Endothelial cell of umbilical vein (primary cell): ENCODE measurements at regions not wholly inside any gene's neighbourhood (a gene's known extent, or its start where the extent isn't known, plus 50 kb on each side); places are given as distances from the start of the nearest gene placed in this dataset.

Experiments used
- BruUV-seq: library from RNA; stranded (reverse); fragments of 400-500 nt; replicated peaks from 2 replicates; lab custom pipeline; 2021; lab: Mats Ljungman, UMichigan
- CTCF ChIA-PET: fragments of 300-600, 350-600 bp; sonication (Branson Sonifier 250); formaldehyde crosslinking; loops from one replicate; lab custom pipeline; 2021; ENCODE audit warnings: antibody characterized with exemption, inconsistent platforms; lab: Charles Lee
- POLR2A ChIA-PET: fragments of 300-600, 350-600 bp; sonication (Branson Sonifier 250); formaldehyde crosslinking; loops from one replicate; lab custom pipeline; 2021; ENCODE audit warnings: antibody characterized with exemption, inconsistent platforms; lab: Charles Lee
- DNase-seq: peaks from one replicate; pipeline ENCODE4 v3.0.0-alpha.2; 2011; ENCODE audit warnings: low read depth, low spot score
- FAIRE-seq: peaks from 2 replicates; lab custom pipeline; 2011; peaks lifted over from hg19 to GRCh38; lab: Jason Lieb, UNC
- H2AFZ ChIP-seq: 2 replicates; pipeline ENCODE4 v1.6.0; 2012; ENCODE audit warnings: low read depth, low read length, control low read depth, inconsistent platforms
- H3K27ac ChIP-seq: 2 replicates; pipeline ENCODE4 v1.5.1; 2011; ENCODE audit warnings: low read depth, mild to moderate bottlenecking, control low read depth, low read length, moderate library complexity; ENCODE audit not compliant: insufficient read depth
- H3K27me3 ChIP-seq, 2 experiments: 2 replicates each; pipeline versions ENCODE4 v1.6.0 to v1.6.1; 2011; ENCODE audit warnings: low read length in 2 of 2, mixed read lengths in 1 of 2; ENCODE audit not compliant: control insufficient read depth in 2 of 2, insufficient read depth in 2 of 2
- H3K36me3 ChIP-seq, 2 experiments: 2 replicates in 1 of 2; 3 replicates in 1 of 2; pipeline ENCODE4 v1.5.1; 2011; ENCODE audit warnings: low read length in 2 of 2, mild to moderate bottlenecking in 1 of 2, moderate library complexity in 1 of 2; ENCODE audit not compliant: control insufficient read depth in 2 of 2, insufficient read depth in 2 of 2; ENCODE audit errors: extremely low read depth in 1 of 2
- H3K4me1 ChIP-seq: 3 replicates; pipeline ENCODE4 v1.5.1; 2011; ENCODE audit warnings: mild to moderate bottlenecking, low read length; ENCODE audit not compliant: control insufficient read depth, insufficient read depth; ENCODE audit errors: extremely low read depth
- H3K4me2 ChIP-seq: 2 replicates; pipeline ENCODE4 v1.6.1; 2011; ENCODE audit warnings: low read length, control low read depth, mixed read lengths; ENCODE audit not compliant: insufficient read depth
- H3K4me3 ChIP-seq, 3 experiments: fragments of 200-600 bp in 1 of 3; sonication (generic), shearing (Covaris generic) in 1 of 3; replicated peaks in 1 of 3; 2 replicates each; pipeline ENCODE4 v1.5.1; 2011 to 2016; ENCODE audit warnings: control low read depth in 3 of 3, low read length in 3 of 3, mild to moderate bottlenecking in 2 of 3, inconsistent platforms in 1 of 3, low read depth in 1 of 3, moderate library complexity in 1 of 3; ENCODE audit not compliant: insufficient read depth in 1 of 3
- H3K79me2 ChIP-seq: 2 replicates; pipeline ENCODE4 v1.6.0; 2012; ENCODE audit warnings: low read length, inconsistent platforms; ENCODE audit not compliant: control insufficient read depth, insufficient read depth
- H3K9ac ChIP-seq: replicated peaks from 2 replicates; pipeline ENCODE3; 2011; ENCODE audit warnings: low read length, control low read depth; ENCODE audit not compliant: insufficient read depth; ENCODE audit errors: extremely low read depth
- H3K9me1 ChIP-seq: replicated peaks from 3 replicates; pipeline ENCODE4 v1.6.0; 2011; ENCODE audit warnings: mild to moderate bottlenecking, low read length; ENCODE audit not compliant: control insufficient read depth, insufficient read depth; ENCODE audit errors: extremely low read depth
- H3K9me3 ChIP-seq: replicated peaks from 2 replicates; pipeline ENCODE4 v1.5.1; 2012; ENCODE audit warnings: low read length, inconsistent platforms; ENCODE audit not compliant: control insufficient read depth, insufficient read depth
- H4K20me1 ChIP-seq: replicated peaks from 2 replicates; pipeline ENCODE3; 2011; ENCODE audit warnings: mild to moderate bottlenecking, low read length; ENCODE audit not compliant: control insufficient read depth, insufficient read depth; ENCODE audit errors: extremely low read depth
- EZH2 ChIP-seq: IDR thresholded peaks from 2 replicates; pipeline ENCODE4 v1.6.1; 2012; ENCODE audit warnings: borderline replicate concordance, low read depth, mild to moderate bottlenecking, moderate library complexity, low read length, inconsistent platforms; ENCODE audit not compliant: severe bottlenecking
- FOS ChIP-seq: IDR thresholded peaks from 2 replicates; pipeline ENCODE4 v1.6.1; 2011; ENCODE audit warnings: mild to moderate bottlenecking, low read length, moderate library complexity, borderline replicate concordance; ENCODE audit not compliant: insufficient read depth
- GATA2 ChIP-seq: IDR thresholded peaks from 2 replicates; pipeline ENCODE4 v1.7.0; 2011; ENCODE audit warnings: low read depth, mild to moderate bottlenecking, moderate library complexity, mixed read lengths, low read length; ENCODE audit not compliant: insufficient read length, insufficient read depth
- JUN ChIP-seq: IDR thresholded peaks from 2 replicates; pipeline ENCODE4 v1.6.1; 2011; ENCODE audit warnings: borderline replicate concordance, low read depth; ENCODE audit not compliant: insufficient read length, insufficient read depth
- MYC ChIP-seq: IDR thresholded peaks from one replicate; pipeline ENCODE4 v1.6.1; 2011; ENCODE audit warnings: mild to moderate bottlenecking, low read depth, low read length
- POLR2A ChIP-seq: IDR thresholded peaks from 2 replicates; pipeline ENCODE4 v1.6.1; 2012; ENCODE audit warnings: low read depth, mild to moderate bottlenecking, control low read depth, low read length
- POLR2AphosphoS5 ChIP-seq: IDR thresholded peaks from 2 replicates; pipeline ENCODE4 v1.6.1; 2012; ENCODE audit warnings: low read depth, mild to moderate bottlenecking, control low read depth, low read length, moderate library complexity; ENCODE audit not compliant: insufficient read depth
- dilution Hi-C: fragments of 300-500 bp; cut with MboI; formaldehyde crosslinking; loops from one replicate; pipeline ENCODE4 v1.15.0; 2019; ENCODE audit warnings: low sequenced_read_pairs; ENCODE audit not compliant: extremely low pct_ligation_motif_present
- intact Hi-C: fragments of 100-400 bp; cut with micrococcal nuclease; formaldehyde crosslinking; loops from one replicate; pipeline ENCODE4 v1.10.0; 2022
- TF ChIP-seq, protein P1 (sequence below): IDR thresholded peaks from 2 replicates; pipeline ENCODE4 v1.6.1; 2011; ENCODE audit not compliant: insufficient read depth, insufficient read length
- TF ChIP-seq, protein P2 (sequence below), 2 donors: IDR thresholded peaks; 1 replicate in 1 of 2; 2 replicates in 1 of 2; pipeline ENCODE4 v1.5.1; 2011; ENCODE audit warnings: low read length in 2 of 2, mild to moderate bottlenecking in 2 of 2, moderate library complexity in 2 of 2, control low read depth in 1 of 2, inconsistent platforms in 1 of 2, low read depth in 1 of 2; ENCODE audit not compliant: insufficient read depth in 1 of 2; ENCODE audit errors: extremely low read depth in 1 of 2

DNA sequence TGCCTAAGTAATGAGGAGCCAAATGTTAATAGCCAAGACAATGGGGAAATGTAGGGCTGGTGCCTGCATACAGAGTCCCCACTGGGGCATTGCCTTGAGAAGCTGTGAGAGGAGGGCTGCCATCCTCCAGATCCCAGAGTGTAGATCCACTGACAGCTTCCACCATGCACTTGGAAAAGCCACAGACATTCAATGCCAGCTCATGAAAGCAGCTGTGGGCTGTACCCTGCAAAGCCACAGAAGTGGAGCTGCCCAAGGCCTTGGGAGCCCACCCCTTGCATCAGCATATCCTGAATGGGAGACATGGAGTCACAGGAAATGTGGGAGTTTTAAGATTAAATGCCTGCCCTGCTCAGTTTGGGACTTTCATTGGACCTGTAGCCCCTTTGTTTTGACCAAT, 244.7 kb downstream of the BTG1 start:
- H3K4me3 ChIP-seq, result no peak overlapping the region
- H3K9me1 ChIP-seq, result no peaks in the 10 kb centered on the region
- H3K36me3 ChIP-seq, result no peaks in the 10 kb centered on the region
- intact Hi-C loops (no loop called here), dilution Hi-C loops (no loop called here)
- no peaks in the 10 kb centered on the region for H3K79me2 ChIP-seq
- POLR2A ChIA-PET, result no interaction called here
- no peak overlapping the region for H3K4me2 ChIP-seq
- no peaks in the 10 kb centered on the region for H3K27me3 ChIP-seq
- BruUV-seq, result no TSS peak
- CTCF ChIA-PET, result no interaction called here
- no peaks in the 10 kb centered on the region for H3K9me3 ChIP-seq
- no peak overlapping the region for H2AFZ ChIP-seq
- no peak overlapping the region for H3K27ac ChIP-seq
- no peak overlapping the region for H3K9ac ChIP-seq
- peaks cover 3% of the 10 kb centered on the region for H3K4me1 ChIP-seq
- no peak for DNase-seq
- no peaks in the 10 kb centered on the region for H4K20me1 ChIP-seq
- TF ChIP-seq FOS, result no peak
- no peak for TF ChIP-seq JUN
- TF ChIP-seq POLR2A, result no peak
- TF ChIP-seq, protein P1, sequence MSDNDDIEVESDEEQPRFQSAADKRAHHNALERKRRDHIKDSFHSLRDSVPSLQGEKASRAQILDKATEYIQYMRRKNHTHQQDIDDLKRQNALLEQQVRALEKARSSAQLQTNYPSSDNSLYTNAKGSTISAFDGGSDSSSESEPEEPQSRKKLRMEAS, result no peak
- TF ChIP-seq, protein P2, sequence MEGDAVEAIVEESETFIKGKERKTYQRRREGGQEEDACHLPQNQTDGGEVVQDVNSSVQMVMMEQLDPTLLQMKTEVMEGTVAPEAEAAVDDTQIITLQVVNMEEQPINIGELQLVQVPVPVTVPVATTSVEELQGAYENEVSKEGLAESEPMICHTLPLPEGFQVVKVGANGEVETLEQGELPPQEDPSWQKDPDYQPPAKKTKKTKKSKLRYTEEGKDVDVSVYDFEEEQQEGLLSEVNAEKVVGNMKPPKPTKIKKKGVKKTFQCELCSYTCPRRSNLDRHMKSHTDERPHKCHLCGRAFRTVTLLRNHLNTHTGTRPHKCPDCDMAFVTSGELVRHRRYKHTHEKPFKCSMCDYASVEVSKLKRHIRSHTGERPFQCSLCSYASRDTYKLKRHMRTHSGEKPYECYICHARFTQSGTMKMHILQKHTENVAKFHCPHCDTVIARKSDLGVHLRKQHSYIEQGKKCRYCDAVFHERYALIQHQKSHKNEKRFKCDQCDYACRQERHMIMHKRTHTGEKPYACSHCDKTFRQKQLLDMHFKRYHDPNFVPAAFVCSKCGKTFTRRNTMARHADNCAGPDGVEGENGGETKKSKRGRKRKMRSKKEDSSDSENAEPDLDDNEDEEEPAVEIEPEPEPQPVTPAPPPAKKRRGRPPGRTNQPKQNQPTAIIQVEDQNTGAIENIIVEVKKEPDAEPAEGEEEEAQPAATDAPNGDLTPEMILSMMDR (IDR thresholded peaks at IDR 0.05; ENCODE audit: extremely low read depth in 1 of 2, insufficient read depth in 1 of 2, low read depth in 1 of 2, low read length in 2 of 2), result no peak
- no peak for TF ChIP-seq POLR2AphosphoS5
- TF ChIP-seq MYC, result no peak
- TF ChIP-seq GATA2, result no peak
- TF ChIP-seq EZH2, result no peak
- FAIRE-seq, result no peak
